ENCODE measurements at regions not wholly inside any gene's neighbourhood (a gene's known extent, or its start where the extent isn't known, plus 50 kb on each side); places are given as distances from the start of the nearest gene placed in this dataset.
"Not testable (repeated sequence)": the region's sequence is repeated elsewhere in the genome, so short reads cannot be mapped to it uniquely, and the experiment has no call there.

GRCh38 chr16:22688930-22689329 is 125.0 kb upstream of the HS3ST2 start:
- intact Hi-C loops (cut with DNase I) = no loop called here
- DNase-seq (no peak), ATAC-seq (ENCODE audit: poor library complexity) (no peak)

DNA sequence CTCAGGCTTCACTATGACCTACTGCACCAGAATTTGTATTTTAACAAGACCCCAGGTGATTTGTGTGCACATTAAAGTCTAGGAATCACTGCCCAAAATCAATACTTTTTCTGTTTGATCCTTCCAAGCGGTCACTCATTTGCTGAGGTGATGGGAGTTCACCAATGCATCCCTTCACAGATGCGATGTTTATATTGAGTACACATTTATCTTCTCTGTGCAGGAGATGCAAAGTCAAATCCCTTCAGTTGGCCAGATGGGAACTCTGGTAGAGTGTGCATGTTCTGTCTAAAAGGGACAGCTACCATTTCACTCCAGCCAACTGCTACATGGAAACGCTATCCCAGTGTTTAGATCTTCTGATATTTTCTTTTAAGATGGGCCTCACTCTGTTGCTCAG is 122.6 kb upstream of the HS3ST2 start:
- no peak for DNase-seq
- intact Hi-C loops (cut with DNase I) = loop anchor here (5.0 to 10.0 kb wide), 2 partner anchors 47 to 1124 kb away; no protein-coding TSS in a partner anchor
- no peak for ATAC-seq (ENCODE audit: poor library complexity)

- ATAC-seq (ENCODE audit: poor library complexity) = no peak
- intact Hi-C loops (cut with DNase I) = loop anchor here (5.0 to 10.0 kb wide), 2 partner anchors 47 to 1125 kb away; no protein-coding TSS in a partner anchor
These were observed 121.9 kb upstream of the HS3ST2 start for GRCh38 chr16:22692034-22692433.

DNA sequence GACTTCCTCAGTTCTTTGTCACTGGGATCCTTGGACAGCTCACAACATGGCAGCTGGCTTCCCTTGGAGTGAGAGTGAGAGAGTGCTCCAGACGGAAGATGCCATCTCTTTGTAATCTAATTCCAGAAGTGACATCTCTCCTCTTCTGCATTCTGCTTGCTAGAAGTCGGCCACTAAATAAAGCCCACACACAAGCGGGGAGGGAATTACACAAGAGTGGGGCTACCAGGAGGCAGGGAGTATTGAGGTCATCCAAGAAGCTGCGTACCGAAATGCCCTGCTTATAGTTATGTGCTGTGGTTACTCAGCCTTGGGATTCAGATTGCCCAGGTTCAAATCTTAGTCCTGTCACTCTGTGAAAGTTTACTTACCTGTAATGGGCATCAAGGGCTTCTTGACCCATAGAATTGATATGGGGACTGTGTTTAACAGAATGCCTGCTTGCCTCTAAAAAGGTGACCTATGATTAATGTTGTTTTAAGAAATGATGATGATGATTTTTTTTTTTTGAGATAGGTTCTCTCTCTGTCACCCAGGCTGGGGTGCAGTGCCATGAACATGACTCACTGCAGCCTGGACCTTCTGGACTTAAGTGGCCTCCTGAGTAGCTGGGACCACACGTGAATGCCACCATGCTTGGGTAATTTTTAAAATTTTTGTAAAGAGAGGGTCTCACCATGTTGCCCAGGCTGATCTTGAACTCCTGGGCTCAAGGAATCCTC is 120.9 kb upstream of the HS3ST2 start:
- no peak for DNase-seq
- intact Hi-C loops (cut with DNase I) = loop anchor here (5.0 to 10.0 kb wide), 2 partner anchors 48 to 1126 kb away; no protein-coding TSS in a partner anchor
- ATAC-seq (ENCODE audit: poor library complexity) = no peak

More at GRCh38 chr16:22692034-22692433, 121.9 kb upstream of the HS3ST2 start:
- DNase-seq = no peak

GRCh38 chr16:22693638-22694340 is 120.2 kb upstream of the HS3ST2 start:
- no peak for ATAC-seq (ENCODE audit: poor library complexity)
- intact Hi-C loops (cut with DNase I) = loop anchor here (5.0 to 10.0 kb wide), 2 partner anchors 49 to 1126 kb away; no protein-coding TSS in a partner anchor
- no peak for DNase-seq

GRCh38 chr16:22694887-22695382 is 119.0 kb upstream of the HS3ST2 start:
- intact Hi-C loops (cut with DNase I) = loop anchor here (5.0 to 10.0 kb wide), 2 partner anchors 50 to 1128 kb away; no protein-coding TSS in a partner anchor
- no peak for DNase-seq
- peak; percentile 82 for ATAC-seq (ENCODE audit: poor library complexity)

GRCh38 chr16:22695773-22696172 is 118.2 kb upstream of the HS3ST2 start:
- intact Hi-C loops (cut with DNase I) = loop anchor here (10.0 kb wide), 1 partner anchor 51 kb away; no protein-coding TSS in a partner anchor
- DNase-seq; ATAC-seq (ENCODE audit: poor library complexity): not testable (repeated sequence)

DNA sequence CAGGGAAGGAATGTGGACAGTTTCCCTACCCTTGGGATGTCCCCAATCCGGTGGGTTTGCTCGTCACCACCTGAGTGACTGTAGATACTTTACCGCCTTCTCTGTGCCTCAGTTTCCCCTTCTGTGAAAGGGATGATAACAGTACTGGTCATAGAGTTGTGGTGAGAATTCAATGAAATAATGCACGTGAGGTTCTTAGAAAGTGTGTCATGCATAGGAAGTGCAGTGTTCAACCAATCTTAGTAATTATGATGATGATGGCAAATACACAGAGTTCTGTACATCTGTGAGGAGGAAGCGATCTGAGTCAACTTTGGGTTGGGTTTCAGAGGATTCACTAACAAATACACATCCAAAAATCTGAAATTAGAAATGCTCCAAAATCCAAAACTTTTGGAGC is 114.6 kb upstream of the HS3ST2 start:
- no peak for DNase-seq
- ATAC-seq (ENCODE audit: poor library complexity) = no peak
- intact Hi-C loops (cut with DNase I) = loop anchor here (10.0 kb wide), 1 partner anchor 55 kb away; no protein-coding TSS in a partner anchor

DNA sequence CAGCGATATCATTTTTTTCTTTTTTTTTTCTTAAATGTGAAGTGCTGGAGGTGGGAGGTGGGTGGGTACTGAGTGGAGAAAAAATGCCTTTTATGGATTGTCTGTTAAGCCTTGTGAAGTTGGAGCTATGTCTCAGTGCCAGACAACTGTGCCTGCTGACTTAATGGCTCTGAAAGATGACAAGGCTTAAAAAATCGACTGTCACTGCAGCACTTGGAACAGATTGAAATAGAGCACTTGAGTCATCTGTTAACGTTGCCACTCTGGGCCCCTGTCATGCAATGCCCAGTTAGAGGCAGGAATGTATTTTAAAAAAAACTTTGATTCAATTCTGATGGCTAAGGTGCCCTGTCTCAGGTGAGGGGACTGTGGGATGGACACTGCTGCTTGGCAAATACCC is 108.2 kb upstream of the HS3ST2 start:
- intact Hi-C loops (cut with DNase I) = no loop called here
- DNase-seq (no peak), ATAC-seq (ENCODE audit: poor library complexity) (no peak)

- DNase-seq = no peak
- no peak for ATAC-seq (ENCODE audit: poor library complexity)
- intact Hi-C loops (cut with DNase I) = no loop called here
These were observed 103.6 kb upstream of the HS3ST2 start for GRCh38 chr16:22710326-22710725.

DNA sequence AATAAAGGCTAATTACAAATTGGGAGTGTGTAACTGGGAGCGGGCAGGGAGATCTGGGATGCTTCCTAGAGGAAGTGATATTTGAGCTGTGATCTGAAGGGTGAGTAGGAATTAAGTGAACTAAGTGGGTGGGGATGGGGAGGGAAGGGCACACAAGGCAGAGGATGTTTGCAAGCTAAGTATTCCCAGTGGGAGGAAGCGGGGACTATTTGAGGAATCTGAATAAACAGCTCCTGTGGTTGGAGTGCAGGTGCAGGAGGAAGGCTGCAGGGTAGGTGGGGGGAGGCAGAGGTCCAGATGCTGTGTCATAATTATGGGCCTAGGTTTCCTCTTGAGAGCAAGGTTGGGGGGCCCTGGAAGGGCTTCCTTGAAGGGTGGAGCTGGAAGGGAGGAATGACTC is 102.1 kb upstream of the HS3ST2 start:
- DNase-seq (no peak), ATAC-seq (ENCODE audit: poor library complexity) (no peak)
- intact Hi-C loops (cut with DNase I) = no loop called here

GRCh38 chr16:22712471-22712870 is 101.5 kb upstream of the HS3ST2 start:
- ATAC-seq (ENCODE audit: poor library complexity) (no peak), DNase-seq (no peak)
- intact Hi-C loops (cut with DNase I) = no loop called here

- DNase-seq; intact Hi-C loops (cut with DNase I); ATAC-seq (ENCODE audit: poor library complexity): not testable (repeated sequence)
These were observed 95.4 kb upstream of the HS3ST2 start for GRCh38 chr16:22718598-22718997.

- intact Hi-C loops (cut with DNase I) = no loop called here
- no peak for ATAC-seq (ENCODE audit: poor library complexity)
- DNase-seq = no peak
These were observed 94.0 kb upstream of the HS3ST2 start for GRCh38 chr16:22719945-22720344.

GRCh38 chr16:22721511-22722100 is 92.4 kb upstream of the HS3ST2 start:
- no peak for DNase-seq
- ATAC-seq (ENCODE audit: poor library complexity) = peak; percentile 64
- intact Hi-C loops (cut with DNase I) = no loop called here

DNA sequence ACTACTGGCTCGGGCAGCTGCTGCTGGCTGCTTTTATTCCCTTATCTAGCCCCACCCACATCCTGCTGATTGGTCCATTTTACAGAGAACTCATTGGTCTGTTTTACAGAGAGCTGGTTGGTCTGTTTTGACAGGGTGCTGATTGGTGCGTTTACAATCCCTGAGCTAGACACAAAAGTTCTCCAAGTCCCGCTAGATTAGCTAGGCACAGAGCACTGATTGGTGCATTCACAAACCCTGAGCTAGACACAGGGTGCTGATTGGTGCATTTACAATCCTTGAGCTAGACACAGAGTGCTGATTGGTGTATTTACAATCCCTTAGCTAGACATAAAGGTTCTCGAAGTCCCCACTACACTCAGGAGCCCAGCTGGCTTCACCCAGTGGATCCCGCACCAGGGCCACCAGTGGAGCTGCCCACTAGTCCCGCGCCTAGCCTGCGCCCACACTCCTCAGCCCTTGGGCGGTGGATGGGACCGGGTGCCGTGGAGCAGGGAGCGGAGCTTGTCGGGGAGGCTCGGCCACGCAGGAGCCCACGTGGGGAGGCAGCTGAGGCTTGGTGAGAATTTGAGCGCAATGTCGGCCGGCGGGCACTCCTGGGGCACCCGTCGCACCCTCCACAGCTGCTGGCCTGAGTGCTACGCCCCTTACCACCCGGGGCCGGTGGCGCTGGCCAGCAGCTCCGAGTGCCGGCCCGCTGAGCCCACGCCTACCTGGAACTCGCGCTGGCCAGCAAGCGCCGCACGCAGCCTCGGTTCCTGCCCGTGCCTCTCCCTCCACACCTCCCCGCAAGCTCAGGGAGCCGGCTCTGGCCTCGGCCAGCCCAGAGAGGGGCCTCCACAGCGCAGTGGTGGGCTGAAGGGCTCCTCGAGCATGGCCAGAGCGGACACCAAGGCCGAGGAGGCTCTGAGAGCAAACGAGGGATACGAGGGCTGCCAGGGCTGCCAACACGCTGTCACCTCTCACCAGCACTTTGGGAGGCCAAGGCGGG is 91.1 kb upstream of the HS3ST2 start:
- intact Hi-C loops (cut with DNase I); ATAC-seq (ENCODE audit: poor library complexity); DNase-seq: not testable (repeated sequence)

- intact Hi-C loops (cut with DNase I) = no loop called here
- ATAC-seq (ENCODE audit: poor library complexity) (no peak), DNase-seq (no peak)
These were observed 87.1 kb upstream of the HS3ST2 start for GRCh38 chr16:22726868-22727267.

All from Right ventricle myocardium superior (tissue), 1 donor.